H4 (cell line): ENCODE measurements at regions not wholly inside any gene's neighbourhood (a gene's known extent, or its start where the extent isn't known, plus 50 kb on each side); places are given as distances from the start of the nearest gene placed in this dataset.

Experiments used
- DNase-seq: peaks from one replicate; pipeline ENCODE4 v3.0.0-alpha.2; 2015; ENCODE audit warnings: low spot score

DNA sequence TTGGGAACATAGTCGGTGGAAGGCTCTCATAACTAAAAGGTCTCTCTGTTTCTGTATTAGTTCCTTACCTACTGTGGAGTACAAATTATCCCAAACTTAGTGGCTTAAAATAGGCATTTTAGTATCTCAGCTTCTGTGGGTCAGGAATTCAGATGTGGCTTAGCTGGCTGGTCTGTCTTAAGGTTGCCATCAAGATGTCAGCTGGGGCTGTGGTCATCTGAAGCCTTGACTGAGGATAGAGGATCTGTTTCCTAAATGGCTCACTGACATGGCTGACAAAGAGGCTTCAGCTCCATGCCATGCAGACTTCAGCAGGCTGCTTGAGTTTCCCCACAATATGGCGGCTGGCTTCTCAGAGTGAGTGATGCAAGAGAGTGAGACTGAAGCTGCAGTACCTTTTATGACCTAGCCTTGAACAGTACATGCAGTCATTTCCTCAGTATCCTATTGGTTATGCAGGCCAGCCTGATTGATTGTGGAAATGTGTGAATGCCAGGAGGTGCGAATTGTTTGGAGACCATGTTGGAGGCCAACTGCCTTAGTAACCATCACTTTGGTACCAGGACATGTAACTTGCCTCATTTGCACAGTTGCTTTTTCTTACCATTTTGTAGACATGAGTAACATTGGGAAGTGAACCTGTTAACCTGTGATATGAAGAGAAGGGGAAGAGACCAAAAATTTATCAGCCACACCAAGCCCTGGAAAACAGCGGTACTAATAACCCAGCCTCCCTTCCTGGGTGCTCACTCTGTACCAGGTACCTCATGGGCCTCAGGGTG is 152.8 kb upstream of the IER5L start:
- DNase-seq = peak; percentile 38

DNA sequence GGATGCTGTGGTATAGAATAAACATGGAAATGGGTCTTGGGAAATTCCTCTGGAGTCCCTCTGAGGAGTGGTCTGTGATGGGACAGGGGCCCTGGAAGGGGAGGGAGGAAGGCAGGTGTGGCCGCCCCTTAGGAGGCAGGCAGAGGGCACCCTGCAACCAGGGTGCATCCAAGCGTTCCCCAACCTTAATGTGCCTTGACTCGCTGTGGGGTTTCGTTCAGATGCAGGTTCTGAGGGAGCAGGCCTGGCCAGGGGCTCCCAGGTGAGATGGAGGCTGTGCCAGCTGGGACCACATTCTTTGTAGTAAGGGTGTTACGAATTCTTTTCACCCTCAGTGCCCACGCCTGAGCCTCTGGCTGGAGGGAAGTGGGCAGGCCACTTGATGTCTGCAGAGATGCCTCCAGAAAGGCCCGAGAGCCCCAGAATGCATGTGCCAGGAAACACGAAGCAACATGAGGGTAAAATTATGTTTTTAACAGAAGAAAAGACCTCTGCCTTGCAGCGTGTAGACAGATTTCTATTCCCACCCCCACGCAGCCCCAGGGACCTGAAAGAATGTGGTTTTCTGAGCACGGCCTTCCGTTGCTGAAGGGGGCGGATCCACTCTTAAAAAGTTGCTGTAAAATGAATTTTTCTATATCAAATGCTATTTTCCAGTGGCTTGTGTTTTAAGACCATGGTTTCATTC is 150.4 kb upstream of the IER5L start:
- no peak for DNase-seq

DNA sequence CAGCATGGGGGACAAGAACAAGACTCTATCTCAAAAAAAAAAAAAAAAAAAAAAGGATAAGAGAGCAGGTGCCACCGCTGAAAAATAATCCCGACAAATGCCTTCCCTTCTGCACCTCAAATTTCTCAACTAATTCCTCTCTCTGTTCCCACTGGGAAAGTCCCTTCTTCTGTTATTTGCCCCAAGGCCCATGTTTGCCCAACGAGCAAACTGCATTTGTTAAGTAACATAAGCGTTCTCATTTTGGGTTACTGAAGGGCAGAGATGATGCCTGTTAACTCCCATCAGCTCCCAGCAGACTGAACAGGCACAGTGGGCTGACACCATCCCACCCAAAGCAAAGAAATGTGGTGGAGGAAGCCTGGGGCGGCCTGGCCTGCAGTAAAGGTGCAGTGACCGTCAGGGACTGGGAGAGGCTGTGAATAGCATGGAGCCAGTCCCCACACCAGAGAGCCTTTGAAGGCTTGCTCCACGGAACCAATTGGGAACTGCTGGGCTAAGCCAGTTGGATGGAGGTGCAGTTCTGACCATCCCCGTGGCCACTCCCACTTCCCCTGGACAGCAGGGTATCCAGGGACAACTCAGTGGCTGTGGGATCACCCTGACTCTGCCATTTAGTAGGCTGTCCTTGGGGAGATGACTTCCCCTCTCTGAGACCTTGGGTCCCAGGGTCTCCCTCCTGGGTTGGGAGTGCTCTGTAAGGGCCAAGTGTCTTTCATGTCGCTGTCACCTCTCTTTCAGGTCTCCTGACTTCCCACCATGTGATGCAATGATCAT is 149.7 kb upstream of the IER5L start:
- DNase-seq = no peak

DNA sequence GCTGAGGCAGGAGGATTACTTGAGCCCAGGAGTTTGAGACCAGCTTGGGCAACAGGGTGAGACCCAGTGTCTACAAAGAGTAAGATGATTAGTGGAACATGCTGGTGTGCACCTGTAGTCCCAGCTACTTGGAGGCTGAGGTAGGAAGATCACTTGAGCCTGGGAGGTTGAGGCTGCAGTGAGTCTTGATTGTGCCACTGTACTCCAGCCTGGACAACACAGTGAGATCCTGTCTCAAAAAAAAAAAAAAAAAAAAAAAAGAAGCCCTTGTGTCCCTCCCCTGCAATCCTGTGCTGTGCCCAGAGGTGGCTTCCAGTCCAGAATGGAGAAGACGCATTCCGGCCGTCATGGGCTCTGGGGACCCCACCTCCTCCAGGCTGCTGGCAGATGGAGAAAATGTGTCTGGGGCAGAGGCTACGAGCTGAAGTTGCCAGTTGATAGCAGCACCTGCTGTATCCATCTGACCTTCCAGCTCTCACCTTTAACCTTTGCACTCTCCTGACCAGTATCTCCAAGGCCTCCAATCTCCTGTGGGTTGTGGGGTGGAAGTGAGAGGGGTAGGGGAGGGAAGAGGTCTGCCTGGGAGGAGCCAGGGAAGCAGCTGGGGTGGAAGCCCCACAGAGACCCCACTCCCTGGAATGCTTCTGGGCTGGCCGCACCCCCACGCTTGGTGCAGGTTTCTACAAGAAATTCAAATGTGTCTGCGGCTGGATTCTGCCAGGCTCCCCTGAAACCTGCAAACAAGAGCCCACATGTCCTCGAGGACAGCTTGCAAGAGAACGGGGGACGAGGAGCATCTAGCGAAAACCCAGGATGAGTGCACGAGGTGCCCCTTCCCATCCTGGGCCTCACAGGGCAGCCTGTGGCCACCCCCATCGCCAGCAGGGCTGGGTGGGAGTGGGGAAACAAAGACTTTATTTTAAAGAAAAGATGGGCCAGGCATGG is 148.3 kb upstream of the IER5L start:
- DNase-seq = no peak

DNA sequence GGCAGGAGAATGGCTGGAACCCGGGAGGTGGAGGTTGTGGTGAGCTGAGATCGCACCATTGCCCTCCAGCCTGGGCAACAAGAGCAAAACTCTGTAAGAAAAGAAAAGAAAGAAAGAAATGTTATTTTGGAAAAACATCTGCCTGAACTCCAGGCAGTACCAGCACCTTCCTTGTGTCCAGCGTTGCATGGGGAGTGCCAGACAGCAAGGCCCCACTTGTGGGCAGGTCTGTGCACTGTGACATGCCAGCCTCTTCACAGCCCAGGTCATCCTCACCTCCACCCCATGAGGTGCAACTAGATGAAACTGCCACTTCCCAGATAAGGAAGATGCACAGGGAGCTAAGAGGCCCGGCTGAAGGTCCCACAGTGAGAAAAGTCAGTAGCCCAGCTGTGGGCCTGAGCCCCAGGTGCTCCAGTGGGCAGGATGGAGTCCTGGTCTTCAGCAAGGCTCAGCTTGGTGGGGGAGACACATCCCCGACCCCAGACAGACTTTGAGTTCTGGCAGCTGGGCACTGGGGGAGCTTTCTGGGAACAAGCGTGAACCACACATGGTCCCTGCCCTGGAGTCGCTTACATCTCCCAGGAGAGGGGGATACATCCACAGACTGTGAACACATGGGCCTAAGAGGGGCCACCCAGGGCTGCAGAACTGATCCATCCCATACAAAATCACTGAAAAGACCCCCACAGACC is 146.9 kb upstream of the IER5L start:
- no peak for DNase-seq

DNA sequence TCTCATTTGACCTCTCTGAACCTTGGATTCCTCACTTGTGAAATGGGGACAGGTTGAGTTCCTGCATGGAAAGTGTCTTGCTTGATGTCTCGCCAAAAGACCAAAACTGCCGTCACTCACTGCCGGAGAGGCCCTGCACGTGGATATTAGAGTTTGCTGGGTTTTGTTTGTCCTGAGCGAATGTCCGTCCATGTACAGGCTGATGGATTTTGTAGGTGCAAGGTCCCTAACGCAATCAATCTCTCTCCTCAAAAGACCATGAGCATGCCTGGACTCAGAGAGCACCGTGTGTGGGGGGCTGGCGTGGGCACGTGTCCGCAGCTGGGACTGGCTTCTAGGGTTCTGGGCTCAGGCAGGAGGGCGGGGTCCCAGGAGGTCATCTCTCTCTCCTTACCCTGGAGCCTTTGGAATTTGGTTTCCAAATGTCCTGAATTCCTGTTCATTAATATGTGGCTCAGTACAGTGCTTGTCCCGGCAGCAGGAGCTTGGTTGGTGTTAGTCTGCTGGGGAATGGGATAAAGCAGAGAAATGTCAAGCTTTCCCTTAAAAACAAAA is 146.0 kb upstream of the IER5L start:
- no peak for DNase-seq

DNA sequence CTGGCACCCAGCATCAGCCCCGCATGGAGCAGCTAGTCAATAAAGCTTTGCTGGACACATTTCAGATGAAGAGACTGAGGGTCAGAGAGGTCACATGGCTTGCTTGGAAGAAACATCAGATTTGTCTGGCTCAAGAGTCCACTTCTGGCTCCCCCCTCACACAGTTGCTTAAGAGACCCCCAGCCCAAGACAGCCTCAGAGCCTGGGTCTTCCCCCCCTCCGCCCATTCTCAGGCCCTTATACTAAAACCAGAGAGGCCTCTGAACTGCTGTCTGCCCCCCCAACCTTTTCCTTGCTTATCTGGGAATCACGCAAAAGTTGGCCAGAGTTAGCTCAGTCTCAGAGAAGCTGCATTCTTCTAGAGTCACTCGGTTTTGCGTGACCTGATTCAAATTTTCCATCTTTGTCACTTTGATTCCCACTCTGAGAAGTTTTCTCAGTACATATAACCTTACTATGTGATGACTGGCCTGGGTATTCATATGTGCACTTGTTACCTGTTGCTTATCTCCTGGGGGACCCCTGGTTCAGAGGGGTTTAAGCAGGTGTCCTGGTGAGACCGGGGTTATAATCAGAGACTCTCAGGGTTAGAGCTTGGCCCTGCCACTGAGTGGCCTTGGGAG is 145.4 kb upstream of the IER5L start:
- no peak for DNase-seq

DNA sequence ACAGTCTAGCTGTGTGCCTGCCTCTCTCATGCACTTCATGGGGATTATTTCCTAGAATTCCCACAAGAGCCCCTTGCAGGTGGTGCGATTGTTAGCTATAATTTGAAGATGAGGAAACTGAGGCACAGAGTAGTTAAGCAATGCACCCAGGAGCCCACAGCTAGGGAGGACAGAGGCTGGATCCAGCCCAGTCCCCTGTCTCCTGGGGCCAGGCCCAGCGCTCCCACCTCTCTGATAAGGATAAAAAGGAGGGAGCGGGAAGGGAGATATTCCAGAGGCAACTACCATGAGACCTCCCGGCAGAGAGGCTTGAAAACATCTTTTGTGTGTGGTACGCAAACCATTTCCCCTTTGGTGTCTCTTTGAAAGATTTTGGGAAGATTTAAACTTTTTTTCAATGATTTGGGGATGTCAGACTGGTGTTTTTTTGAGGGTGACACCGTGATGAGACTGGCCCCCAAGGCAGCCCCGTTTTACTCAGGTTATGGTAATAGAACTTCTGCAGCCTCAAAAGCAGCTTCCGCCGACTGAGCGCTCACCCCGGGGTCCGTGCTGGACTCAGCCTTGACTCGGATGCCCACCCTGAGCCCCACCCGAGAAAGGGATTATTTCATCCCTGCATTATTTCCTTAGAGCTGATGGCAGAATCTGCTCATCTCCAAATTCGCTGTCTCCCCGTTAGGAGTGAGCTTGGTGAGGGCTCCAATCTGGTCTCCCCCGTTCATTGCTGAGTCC is 144.7 kb upstream of the IER5L start:
- DNase-seq = no peak

DNA sequence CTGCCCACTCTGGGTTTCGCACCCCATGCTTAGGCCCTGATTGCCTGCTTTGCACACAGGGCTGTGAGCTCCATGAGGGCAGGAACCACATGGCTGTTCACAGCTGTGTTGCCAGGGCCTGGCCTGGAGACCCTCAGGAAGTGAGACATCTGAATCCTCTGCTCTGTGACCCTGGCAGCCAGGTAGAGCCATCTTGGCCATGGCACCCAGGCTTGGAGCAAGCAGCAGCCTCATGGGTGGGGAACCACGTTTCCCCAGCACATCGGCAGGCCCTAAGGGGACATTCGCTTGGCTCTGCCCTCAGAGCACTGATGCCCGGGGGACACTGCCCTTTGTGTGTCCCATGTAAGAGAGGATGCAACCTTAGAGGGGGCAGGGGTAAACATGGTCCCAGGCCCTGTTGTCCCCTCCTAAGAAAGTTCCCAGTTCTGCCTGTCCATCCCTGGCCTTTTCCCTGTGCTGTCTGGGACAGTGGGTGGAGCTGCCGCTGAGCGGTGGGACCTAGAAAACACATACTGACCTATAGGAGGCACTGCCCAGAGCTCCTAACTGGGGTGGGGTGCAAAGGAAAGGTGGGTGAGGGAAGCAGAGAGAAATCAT is 144.1 kb upstream of the IER5L start:
- no peak for DNase-seq

DNA sequence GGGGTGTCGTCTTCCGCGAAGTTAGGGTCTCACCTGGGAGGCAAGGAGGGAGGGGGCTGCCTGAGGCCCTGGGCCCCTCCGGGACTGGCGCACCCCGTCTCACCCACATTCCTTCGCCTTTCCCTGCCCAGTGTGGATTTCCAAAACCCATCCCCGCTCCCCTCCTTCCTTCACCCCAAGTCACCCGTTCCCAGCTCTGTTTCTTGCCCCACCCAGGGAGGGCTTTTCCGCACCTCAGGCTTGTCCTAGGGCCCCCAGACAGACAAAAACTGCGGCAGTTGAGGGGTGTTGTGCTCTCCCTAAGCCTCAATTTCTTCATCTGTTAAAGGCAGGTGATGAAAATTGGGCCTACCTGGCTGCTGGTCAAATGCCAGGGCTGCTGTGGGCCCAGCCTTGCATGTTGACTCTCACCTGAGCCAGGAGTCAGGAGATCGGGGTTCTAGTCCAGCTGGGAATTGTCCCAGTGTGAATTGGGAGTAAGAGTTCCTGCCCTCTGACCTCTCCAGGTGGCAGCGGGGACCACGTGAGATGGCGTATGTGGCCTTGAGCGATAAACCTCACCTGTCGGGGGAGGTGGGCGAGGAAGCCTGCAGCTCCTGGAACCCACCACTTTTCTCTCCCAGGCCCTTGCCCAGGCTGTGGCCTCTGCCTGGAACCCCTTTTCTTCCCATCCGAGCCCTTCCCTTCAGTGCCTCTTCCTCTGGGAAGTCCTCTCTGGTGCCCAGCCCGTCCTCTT is 143.4 kb upstream of the IER5L start:
- DNase-seq = no peak

DNA sequence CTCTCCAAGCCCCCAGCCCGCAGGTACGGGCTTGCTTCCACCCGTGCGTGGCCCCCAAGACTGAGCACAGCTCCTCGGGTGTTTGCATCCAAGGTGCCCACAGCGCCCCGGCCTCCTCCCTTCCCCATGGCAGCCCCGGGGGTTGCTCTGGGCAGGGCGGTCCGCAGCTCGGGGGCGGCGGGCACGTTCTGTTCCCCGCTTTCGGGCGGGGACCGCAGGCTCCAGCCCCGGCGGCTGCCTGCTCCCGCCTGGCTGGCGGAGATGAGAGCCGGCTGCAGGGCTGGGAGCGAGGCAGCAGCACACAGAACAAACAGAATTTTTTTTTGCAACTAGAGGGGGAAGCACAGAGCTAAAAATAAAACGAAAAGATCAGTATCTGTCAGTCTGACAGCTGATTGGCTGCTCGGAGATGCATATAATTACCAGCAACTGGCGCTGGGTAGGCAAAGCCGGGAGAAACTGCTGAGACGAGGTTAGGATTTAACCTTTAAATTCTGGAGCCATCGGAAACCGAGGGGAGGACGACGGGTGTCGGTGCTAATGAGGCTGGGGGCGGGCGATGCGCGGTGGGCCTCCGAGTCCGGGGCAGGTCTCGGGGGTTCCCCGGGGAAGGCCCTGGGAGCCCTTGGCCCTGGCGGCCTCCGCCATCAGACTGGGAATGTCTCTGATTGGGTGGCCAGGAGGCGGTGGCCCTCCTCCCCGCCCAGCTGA is 142.7 kb upstream of the IER5L start:
- DNase-seq = no peak

DNA sequence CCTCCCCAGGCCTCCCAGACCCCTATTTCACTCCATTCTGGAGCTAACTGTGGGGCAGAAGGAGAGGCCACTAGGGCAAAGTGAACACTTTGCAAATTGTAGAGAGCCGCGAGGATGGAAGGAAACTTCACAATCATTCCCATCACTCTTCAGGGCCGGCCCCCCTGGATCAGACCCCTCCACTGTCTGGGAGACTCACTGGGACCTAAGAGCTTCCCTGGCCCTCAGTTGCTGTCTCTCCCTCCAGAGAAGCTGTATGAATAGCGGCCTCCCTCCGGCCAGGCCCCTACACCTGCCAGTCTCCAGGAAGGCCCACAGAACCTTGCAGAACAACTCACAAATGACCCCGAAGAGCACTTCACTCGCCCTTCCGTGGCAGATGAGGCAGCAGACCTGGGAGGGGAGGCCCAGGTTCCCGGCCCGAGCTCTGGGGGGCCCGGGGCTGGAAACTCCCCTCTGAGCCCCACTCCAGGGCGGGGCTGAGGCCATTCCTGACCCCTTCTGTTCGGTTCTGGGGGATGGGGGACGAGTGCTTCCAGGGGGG is 141.9 kb upstream of the IER5L start:
- DNase-seq = no peak

DNA sequence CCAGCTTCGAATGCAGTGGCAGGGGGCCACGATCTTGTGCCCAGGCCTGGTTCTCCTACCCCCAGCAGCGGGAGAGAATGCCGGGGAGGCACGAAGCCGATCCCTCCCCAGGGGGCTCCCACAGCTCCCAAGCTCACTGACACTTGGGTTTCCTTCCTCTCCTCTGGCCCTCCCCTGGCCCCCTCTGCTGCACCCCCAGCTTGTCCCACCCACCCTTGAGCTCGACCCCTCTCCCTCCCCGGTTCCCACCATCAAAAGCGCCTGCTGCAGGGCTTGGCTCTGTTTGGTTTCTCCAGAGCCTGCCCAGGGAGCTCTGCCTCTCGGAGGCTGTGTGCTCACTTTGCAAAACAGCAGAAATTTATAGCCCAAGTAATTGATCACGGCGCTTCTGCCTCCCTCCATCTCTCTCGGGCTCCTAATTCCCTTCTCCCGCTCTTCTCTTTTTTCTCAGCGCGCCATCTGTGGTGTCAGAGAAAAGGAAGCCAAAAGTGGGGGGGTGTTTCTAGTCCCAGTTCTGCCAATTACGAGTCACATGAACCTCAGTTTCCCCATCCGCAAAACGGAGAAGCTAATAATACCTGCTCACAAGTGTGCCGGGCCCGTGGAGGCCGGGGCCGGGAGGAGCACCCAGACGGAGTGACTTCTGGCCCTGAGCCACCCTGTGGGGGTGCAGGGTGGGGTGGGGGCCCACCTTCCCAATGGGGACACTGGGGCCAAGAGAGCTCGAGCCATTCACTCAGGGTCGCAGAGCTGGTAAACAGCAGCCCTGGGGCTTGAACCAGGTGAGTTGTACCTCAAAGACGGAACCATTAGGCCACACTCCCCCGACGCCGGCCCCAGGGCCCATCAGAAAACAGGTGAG is 141.2 kb upstream of the IER5L start:
- DNase-seq = no peak

DNA sequence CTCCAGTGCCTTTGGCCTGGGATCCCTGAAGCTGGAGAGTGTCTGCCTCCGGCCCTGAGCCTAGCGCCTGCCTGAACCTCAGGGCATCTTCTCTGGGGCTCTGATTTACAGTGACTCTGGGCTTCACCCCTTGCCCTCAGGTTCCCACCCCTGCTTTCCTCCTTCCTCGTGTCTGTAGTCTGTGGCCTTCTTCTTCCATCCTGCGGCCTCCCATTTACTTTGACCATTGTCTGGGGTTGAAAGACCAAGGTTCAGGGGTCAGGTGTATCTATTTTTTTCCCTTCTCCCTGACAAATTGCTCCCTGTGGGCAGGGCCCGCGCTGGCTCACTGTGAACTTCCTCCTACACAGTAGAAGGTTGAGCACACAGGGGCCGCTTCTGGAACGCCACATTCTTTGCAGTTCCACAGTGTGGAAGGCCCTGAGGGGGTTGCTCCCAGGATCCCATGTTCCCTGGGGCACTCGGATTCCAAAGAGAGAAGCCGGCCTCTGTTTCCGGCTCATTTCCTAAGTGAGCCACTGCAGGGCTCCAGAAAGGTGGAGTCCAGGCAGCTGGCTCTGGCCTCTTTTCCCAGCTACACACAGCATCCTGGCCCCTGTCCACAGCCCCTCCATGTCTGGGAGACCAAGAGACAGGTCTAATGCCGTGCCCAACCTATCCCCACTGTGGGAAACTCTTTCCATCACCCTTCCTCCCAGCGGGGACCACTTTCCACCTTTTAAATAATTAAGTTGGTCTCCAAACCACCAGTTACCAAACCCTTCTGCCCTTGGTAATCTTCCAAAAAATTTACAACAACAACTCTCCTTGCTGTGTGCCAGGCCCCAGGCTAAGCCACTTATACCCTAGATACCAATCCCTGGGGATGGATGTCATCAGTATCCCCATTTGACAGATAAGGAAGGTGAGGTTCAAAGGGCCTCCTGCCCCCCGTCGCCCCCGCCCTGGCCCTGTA is 140.3 kb upstream of the IER5L start:
- DNase-seq = no peak
